Dermis microvascular lymphatic vessel endothelial cell (primary cell): ENCODE measurements at regions not wholly inside any gene's neighbourhood (a gene's known extent, or its start where the extent isn't known, plus 50 kb on each side); places are given as distances from the start of the nearest gene placed in this dataset.
"Not testable (repeated sequence)": the region's sequence is repeated elsewhere in the genome, so short reads cannot be mapped to it uniquely, and the experiment has no call there.

Experiments used
- DNase-seq, 2 donors: peaks; one replicate each; pipeline versions ENCODE4 v3.0.0 to v3.0.0-alpha.2; 2010; ENCODE audit warnings: low read depth in 2 of 2

- DNase-seq = not testable (repeated sequence)
Observed at GRCh38 chr17:21470422-21470821, 94.3 kb downstream of the KCNJ12 start.

GRCh38 chr17:21470861-21471260 is 94.7 kb downstream of the KCNJ12 start:
- DNase-seq = no peak

GRCh38 chr17:21474815-21475214 is 98.7 kb downstream of the KCNJ12 start:
- no peak for DNase-seq

- DNase-seq = no peak
Observed at GRCh38 chr17:21475571-21475970, 99.4 kb downstream of the KCNJ12 start.

GRCh38 chr17:21476867-21477266 is 100.7 kb downstream of the KCNJ12 start:
- no peak for DNase-seq

GRCh38 chr17:21482189-21482865 is 106.2 kb downstream of the KCNJ12 start:
- no peak for DNase-seq

- DNase-seq = not testable (repeated sequence)
Observed at GRCh38 chr17:21488043-21488442, 111.9 kb downstream of the KCNJ12 start.

- DNase-seq = no peak
Observed at GRCh38 chr17:21493993-21494392, 117.8 kb downstream of the KCNJ12 start.

GRCh38 chr17:21495281-21495680 is 119.1 kb downstream of the KCNJ12 start:
- DNase-seq = no peak

GRCh38 chr17:21500064-21500463 is 123.9 kb downstream of the KCNJ12 start:
- no peak for DNase-seq

- DNase-seq = not testable (repeated sequence)
Observed at GRCh38 chr17:21501927-21502700, 126.0 kb downstream of the KCNJ12 start.

GRCh38 chr17:21505819-21506815 is 130.0 kb downstream of the KCNJ12 start:
- no peak for DNase-seq

GRCh38 chr17:21507806-21508205 is 131.6 kb downstream of the KCNJ12 start:
- DNase-seq = not testable (repeated sequence)

- no peak for DNase-seq
Observed at GRCh38 chr17:21508211-21508610, 132.1 kb downstream of the KCNJ12 start.

GRCh38 chr17:21509356-21509755 is 133.2 kb downstream of the KCNJ12 start:
- DNase-seq = not testable (repeated sequence)

GRCh38 chr17:21510686-21511362 is 134.7 kb downstream of the KCNJ12 start:
- peak in 1 of 2 donors; percentile 16 for DNase-seq

GRCh38 chr17:21511363-21512195 is 135.4 kb downstream of the KCNJ12 start:
- peak; percentile 50 to 88 for DNase-seq

- DNase-seq = no peak
Observed at GRCh38 chr17:21512307-21513011, 136.3 kb downstream of the KCNJ12 start.

GRCh38 chr17:21513012-21513570 is 136.9 kb downstream of the KCNJ12 start:
- peak; percentile 57 to 78 for DNase-seq
